WI38 (cell line): ENCODE measurements at regions not wholly inside any gene's neighbourhood (a gene's known extent, or its start where the extent isn't known, plus 50 kb on each side); places are given as distances from the start of the nearest gene placed in this dataset.

ENCODE experiments used
- H3K4me3 ChIP-seq: 2 replicates; pipeline ENCODE4 v1.5.1; 2011; ENCODE audit warnings: low read depth, mild to moderate bottlenecking, control low read depth, low read length
- TF ChIP-seq, protein P1 (sequence below): IDR thresholded peaks from 2 replicates; pipeline ENCODE4 v1.5.1; 2012; ENCODE audit warnings: low read depth, mild to moderate bottlenecking, control low read depth, low read length

GRCh38 chr10:128567551-128567950 is 441.3 kb upstream of the MKI67 start:
- TF ChIP-seq, protein P1, sequence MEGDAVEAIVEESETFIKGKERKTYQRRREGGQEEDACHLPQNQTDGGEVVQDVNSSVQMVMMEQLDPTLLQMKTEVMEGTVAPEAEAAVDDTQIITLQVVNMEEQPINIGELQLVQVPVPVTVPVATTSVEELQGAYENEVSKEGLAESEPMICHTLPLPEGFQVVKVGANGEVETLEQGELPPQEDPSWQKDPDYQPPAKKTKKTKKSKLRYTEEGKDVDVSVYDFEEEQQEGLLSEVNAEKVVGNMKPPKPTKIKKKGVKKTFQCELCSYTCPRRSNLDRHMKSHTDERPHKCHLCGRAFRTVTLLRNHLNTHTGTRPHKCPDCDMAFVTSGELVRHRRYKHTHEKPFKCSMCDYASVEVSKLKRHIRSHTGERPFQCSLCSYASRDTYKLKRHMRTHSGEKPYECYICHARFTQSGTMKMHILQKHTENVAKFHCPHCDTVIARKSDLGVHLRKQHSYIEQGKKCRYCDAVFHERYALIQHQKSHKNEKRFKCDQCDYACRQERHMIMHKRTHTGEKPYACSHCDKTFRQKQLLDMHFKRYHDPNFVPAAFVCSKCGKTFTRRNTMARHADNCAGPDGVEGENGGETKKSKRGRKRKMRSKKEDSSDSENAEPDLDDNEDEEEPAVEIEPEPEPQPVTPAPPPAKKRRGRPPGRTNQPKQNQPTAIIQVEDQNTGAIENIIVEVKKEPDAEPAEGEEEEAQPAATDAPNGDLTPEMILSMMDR = no peak
- H3K4me3 ChIP-seq = no peak overlapping the region

DNA sequence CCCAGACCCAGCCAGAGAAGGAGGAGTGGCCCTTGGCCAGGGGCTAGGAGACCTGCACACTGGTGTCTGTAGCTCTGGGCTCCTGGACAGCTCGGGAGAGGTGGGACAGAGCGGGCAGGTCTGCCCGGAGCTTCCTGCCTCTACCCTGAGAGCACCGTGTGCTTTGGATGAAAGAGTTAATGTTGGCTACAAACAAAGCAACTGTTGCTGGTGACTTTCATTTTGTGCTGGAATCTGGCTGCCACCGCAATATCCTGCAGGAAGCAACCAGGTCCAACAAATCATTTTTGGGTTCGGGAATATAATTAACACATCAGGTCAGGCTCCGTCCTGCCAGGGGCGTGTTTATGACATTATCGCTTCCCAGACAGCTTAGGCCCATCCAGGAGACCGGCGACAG is 441.8 kb upstream of the MKI67 start:
- no peak overlapping the region for H3K4me3 ChIP-seq
- TF ChIP-seq, protein P1 = no peak

GRCh38 chr10:128568491-128568890 is 442.3 kb upstream of the MKI67 start:
- TF ChIP-seq, protein P1 = no peak
- H3K4me3 ChIP-seq = no peak overlapping the region

DNA sequence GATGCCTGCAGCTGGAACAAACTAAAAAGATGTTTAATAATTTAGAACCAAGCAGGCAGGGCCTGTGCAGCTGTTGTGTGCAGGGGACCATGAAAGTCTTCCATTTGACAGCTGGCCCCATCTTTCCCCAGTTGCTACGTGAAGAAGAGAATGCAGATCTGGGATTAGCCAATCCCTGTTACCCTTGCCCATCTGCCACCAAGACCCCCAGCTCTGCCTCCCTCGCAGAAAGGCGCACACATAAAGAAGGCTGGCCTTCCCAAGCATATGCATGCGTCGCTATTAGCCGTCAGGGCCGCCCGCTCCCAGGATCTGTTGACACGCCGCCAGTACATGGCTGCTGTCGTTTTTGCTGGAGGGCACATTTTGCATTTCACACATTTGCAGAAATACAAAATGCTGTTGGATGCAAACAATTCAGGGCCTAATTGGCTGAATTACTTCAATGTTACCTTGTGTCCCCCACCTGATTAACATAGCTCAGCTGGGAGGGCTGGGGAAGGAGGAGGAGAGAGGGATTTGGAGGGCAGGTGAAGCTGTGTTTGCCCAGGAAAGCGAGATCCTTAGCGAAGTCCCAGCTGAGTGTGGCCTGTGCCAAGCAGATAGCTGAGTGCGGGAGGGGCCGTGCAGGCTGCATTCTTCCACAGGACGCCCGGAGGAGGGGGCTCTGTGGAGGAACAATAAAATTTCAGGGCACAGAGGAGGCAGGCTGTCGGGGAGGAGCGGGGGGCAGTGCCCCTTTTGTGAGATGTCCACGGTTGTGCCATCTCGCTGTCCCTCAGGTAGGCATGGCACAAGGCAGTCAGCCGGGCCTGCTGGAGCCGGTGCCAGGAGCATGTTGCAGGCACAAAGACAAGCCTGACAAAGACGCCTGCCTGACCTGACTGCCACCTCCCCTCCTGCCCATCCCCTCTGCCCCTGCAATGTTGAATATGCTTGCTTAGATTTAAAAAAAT is 443.0 kb upstream of the MKI67 start:
- no peak overlapping the region for H3K4me3 ChIP-seq
- TF ChIP-seq, protein P1 = no peak

DNA sequence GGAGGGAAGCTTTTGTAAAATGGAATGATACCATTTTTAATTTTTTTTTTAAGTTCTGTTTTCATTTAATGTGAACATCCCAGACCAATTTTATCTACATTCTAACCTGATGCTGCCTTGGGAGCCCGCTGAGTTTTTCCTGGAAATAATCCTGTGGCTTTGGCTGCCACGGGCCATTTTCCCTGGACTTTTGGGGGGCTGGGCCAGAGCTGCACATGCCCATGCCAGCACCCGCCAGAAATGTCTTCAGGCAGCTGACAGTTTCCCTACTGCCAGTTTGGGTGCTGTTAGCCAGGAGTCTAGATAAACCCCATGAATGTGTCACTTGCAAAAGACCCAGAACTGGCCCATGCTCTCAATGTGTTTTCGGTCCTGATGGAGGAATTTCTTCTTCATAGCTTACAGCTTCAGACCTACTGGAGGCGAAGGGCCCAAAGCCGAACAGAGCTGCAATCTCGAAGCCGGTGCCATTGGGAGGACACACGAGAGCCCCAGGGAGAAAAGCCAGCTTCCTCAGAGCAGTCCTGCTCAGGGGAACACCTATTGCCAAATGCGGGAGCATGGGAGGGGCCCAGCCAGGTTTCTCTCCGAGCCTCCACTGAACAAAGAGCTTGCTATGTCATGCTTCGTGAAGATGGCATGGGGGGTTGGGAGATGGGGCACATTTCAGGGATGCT is 444.2 kb upstream of the MKI67 start:
- no peak overlapping the region for H3K4me3 ChIP-seq
- TF ChIP-seq, protein P1 = no peak

DNA sequence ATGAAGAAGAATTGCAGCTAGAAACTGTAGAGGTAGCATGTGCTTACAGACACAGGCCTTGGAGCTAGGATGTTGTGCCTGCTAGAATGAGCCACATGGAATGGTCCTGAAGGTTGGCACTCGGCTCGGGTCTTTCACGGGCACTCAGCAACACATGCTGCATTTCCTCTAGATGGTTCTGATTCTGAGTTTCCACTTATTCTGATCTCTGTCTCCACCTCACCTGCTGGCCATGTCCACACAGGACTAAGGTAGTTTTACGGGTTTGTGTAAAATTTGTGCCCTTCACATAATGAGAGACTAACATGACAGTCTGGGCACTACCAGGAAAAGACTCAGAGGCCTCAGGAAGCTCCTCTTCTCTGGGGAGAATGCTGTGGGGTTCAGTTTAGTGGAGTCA is 444.8 kb upstream of the MKI67 start:
- TF ChIP-seq, protein P1 = no peak

GRCh38 chr10:128571745-128572144 is 445.5 kb upstream of the MKI67 start:
- TF ChIP-seq, protein P1 = no peak
- no peak overlapping the region for H3K4me3 ChIP-seq

More for the DNA sequence above, 444.8 kb upstream of the MKI67 start:
- no peak overlapping the region for H3K4me3 ChIP-seq
